8988T (cell line): ENCODE measurements at regions not wholly inside any gene's neighbourhood (a gene's known extent, or its start where the extent isn't known, plus 50 kb on each side); places are given as distances from the start of the nearest gene placed in this dataset.
"Not testable (repeated sequence)": the region's sequence is repeated elsewhere in the genome, so short reads cannot be mapped to it uniquely, and the experiment has no call there.

Experiments used
- DNase-seq: peaks from one replicate; pipeline ENCODE4 v3.0.0; 2011

GRCh38 chr14:25303934-25304333, 254.0 kb upstream of the STXBP6 start:
- no peak for DNase-seq

- DNase-seq, result no peak
Observed at GRCh38 chr14:25298238-25298637, 248.3 kb upstream of the STXBP6 start.

DNA sequence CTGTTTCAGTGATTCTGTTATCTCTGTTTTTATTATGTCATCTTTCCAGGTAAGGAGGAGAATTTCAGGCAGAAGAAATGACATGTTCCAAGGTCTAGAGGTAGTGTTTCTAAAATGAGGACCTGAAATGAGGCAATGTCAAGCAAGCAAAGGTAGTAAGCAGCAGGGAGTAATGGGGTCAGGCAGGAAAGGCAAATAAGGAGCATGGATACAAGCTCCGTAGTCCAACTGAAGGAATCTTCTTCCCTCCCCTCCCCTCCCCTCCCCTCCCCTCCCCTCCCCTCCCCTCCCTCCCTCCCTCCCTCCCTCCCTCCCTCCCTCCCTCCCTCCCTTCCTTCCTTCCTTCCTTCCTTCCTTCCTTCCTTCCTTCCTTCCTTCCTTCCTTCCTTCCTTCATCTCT, 240.2 kb upstream of the STXBP6 start:
- DNase-seq, result not testable (repeated sequence)

GRCh38 chr14:25274529-25274928, 224.6 kb upstream of the STXBP6 start:
- no peak for DNase-seq

DNA sequence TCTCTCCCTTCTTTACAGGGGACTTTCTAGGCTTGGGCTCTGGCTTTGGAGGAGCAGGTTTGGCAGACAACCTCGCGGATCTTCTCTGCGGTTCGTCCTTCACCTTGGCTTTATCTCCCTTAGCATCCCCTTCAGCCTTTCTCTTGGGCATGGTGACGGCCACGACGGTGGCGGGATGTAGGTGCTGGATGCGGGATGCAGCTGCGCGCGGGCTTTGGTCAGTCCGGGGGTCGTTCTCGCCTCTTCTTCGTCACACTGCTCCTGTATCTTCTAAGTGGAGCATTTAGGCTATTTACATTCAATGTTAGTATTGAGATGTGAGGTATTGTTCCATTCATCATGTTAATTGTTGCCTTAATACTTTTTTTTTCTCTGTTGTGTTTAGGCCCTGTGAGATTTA, 217.2 kb upstream of the STXBP6 start:
- DNase-seq, result no peak

- DNase-seq, result no peak
Observed at GRCh38 chr14:25259470-25259869, 209.5 kb upstream of the STXBP6 start.

DNA sequence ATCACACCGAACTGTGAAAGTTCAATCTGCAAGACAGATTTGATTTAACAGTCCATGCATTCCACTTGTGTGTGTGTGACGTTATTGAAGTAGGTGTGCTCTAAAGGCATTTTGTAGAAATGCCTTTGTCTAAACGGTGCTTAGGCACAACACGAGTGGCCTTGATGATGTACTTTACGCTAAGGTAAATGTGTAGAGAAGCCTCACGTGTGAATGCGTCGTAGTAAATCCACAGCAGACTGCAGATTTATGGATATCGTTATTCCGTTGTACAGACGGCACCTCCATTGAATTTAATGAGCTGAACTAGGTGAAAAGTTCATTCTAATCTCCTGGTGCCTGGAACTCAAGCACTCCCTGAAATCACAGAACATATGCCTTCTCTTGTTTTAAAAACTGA, 202.8 kb upstream of the STXBP6 start:
- no peak for DNase-seq

- no peak for DNase-seq
Observed at GRCh38 chr14:25250516-25250915, 200.6 kb upstream of the STXBP6 start.

- no peak for DNase-seq
Observed at GRCh38 chr14:25247609-25248008, 197.7 kb upstream of the STXBP6 start.

DNA sequence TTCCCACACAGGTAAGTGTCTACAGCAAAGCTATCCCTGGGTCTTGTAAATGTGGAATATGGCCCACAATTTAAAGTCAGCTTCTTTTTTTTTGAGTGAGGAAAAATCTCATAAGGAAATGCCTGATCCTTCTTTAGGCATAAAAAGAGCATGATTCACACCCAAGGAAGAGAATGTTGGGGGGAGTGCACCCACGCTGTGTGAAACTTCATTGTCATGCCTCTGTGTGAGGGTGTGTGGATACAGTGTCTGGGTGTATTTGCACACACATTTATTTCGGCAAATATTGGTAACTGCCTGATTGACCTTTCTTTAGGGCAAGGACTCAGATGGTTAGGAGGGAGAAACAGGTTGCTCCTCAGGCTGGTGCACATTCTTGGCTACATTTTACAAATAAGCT, 196.8 kb upstream of the STXBP6 start:
- DNase-seq, result no peak

DNA sequence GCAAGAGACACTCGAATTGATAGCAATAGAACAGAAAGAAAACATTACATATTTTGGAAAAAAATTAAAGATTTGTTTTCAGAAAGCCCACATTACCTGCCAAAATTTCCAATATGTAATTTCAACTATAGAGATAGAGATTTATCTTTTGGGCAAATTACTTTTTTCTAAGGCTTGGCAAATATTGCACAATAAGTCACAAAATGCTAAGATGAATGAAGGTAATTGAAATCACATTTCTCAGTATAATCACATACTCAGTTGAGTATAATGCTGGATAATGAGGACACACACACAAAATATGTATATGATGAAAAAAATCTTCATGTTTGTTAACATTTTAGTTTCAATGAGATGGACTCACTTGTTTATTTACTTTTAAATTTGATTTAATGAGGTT, 189.2 kb upstream of the STXBP6 start:
- no peak for DNase-seq

DNA sequence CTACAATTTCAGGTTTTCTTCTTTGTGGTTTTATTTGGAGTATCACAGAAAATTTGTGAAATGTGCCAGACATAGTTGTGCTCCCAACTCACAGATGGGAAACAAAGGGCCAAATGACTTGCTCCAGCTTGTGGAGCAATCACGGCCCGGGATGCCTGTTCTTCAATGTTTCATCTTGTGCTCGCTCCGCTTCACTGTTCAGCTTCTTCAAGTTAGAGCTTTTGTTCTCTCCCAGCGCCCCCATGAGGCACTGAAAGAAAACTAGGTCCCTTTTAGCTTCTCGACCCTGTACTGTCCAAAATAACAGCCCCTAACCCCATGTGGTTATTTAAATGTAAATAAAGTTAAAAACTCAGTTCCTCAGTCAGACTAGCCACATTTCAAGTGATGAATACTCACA, 187.9 kb upstream of the STXBP6 start:
- DNase-seq, result no peak

GRCh38 chr14:25233613-25234012, 183.7 kb upstream of the STXBP6 start:
- DNase-seq, result no peak

- DNase-seq, result no peak
Observed at GRCh38 chr14:25231004-25231403, 181.1 kb upstream of the STXBP6 start.

DNA sequence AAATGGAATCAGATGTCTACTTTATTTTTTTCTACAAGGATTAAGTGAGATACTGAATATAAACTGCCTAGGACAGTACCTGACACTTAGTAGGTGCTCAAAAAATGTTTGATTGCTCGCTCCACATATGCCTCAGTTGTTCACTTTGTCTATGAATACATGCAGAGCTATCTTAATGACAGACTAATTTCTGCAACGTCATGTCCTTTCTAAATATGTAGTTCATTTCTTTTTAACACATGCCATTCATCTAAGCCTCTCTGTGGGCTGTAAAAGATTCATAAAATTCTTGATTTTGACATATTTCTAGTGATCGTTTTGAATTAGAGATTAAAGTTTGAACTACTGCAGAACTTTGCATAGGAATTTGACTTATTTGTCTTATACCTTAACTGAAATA, 176.3 kb upstream of the STXBP6 start:
- no peak for DNase-seq

GRCh38 chr14:25222256-25222655, 172.3 kb upstream of the STXBP6 start:
- DNase-seq, result no peak

DNA sequence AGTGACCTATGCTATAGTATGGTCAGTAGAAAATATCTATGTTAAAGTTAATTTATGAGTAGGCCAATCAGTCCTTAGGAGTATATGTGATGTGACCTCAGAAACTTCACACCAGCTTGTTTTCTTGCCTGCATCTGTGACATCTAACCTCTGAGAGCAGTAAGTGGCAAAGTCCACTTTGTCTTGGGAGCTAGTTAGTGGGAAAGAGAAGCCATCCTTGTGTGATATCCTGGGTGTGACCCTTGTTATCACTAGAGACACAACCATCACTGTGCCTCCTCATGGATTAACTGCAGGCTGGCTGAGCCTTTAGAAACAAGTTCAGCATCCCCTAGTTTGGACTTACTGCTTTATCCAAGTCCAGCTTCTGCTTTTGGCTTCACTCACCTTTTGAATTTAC, 170.6 kb upstream of the STXBP6 start:
- no peak for DNase-seq

DNA sequence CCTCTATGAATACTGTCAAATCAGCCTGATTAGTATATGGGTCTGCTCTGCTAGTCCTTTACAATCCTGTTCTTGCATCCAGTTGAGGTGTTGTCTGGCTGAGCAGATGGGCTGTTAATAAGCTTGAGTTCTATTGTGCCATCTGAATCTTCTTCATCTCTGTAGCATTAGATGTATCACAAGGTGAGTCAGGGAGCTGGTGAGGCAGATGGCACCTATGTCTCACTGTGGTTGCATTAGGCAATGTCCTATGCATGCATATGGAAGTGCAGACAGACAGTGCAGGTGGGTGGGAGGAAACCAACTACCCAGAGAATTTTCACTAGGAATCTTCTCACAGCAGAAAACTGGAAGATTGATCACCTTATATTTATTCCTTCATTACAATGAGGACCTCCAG, 165.7 kb upstream of the STXBP6 start:
- no peak for DNase-seq

- DNase-seq, result no peak
Observed at GRCh38 chr14:25197885-25198284, 147.9 kb upstream of the STXBP6 start.

DNA sequence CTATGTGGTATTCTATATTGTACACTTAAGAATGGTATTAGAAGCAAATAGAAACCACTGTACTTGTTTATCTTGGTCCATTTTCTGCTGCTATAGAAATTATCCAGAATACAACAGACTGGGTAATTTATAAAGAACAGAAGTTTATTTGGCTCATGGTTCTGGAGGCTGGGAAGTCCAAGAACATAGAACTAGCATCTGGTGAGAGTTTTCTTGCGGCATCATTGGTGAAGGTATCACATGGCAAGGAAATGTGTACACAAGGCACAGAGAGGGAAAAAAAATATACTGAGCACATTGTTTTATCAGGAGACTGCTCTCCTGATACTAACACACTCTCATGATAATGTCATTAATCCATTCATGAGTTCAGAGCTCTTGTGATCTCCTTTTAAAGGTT, 130.3 kb upstream of the STXBP6 start:
- DNase-seq, result no peak

DNA sequence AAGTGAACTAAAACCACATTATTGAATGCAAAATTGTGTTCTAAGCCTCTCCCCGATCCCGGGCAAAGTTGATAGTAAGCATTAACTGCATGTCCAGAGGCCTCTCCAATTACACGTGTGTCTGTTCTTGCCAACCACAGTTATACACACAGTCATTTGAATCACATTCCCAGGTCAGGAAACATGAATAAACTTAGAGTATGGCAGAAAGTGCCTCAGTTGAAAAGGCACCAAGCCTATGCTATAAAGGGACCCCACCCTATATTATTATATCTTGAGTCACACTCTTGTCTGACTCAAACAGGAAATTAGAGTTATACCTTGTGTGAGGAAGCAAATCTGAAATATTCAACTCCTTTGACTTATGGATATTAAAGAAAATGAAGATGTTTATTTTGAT, 128.3 kb upstream of the STXBP6 start:
- no peak for DNase-seq

GRCh38 chr14:25150934-25151790, 101.2 kb upstream of the STXBP6 start:
- DNase-seq, result no peak

DNA sequence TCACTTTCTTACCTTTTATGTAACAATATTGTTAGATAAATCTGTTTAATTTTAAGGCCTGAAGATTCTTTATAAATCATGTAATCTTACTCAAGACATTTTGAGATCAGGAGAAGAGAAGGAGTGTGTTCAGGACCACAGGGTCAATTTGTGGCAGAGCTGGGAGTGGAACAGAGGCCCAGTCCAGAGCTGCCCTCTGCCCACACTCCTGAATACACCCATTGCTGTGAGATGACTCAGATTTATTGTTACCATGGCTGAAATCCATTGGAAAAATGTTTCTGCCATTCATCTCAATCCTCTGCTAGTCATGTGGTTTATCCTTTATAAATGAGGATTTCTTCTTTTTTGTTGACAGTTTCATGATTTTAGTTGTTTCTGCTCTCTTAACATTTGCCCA, 100.5 kb upstream of the STXBP6 start:
- no peak for DNase-seq

DNA sequence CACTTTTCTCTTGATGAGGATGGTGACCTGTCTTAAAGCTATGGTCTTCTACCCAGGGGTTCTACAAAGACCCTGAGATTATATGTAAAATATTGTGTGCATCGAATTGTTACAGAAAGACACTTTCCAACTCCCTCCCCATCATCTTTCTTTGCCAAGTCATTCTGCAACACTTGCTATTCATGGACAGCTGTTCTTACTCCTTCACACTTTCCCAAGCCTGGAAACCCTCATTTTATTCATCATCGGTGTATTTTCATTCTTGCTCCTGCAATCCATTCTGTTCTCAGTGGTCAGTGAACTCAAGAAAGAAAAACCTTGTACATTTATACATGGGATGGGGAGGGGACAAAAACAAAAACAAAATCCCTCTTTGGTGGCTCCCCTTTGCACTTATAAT, 90.5 kb upstream of the STXBP6 start:
- no peak for DNase-seq

GRCh38 chr14:25136811-25137210, 86.9 kb upstream of the STXBP6 start:
- DNase-seq, result no peak
